ENCODE measurements at regions not wholly inside any gene's neighbourhood (a gene's known extent, or its start where the extent isn't known, plus 50 kb on each side); places are given as distances from the start of the nearest gene placed in this dataset.
"Not testable (repeated sequence)": the region's sequence is repeated elsewhere in the genome, so short reads cannot be mapped to it uniquely, and the experiment has no call there.

DNA sequence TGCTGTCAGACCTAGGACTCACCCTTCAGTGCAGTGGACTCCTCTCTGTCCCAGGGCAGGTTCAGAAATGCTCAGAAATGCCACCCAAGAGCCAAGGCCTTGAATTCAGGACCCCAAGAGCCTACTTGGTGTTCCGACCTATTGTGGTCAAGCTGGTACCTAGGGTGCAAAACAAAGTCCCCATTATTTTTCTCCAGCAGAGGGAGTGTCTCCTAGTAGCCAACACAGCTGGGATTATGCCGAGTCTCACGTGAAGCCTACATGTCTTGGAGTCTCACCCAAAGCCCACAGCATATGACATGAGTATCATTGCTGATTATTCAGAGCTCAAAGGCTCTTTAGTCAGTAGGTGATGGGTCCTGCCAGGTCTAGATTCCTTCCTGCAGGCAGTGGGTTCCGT is 671.1 kb upstream of the SPRY2 start:
- H3K4me3 ChIP-seq (replicated peaks in 1 of 3): no peak overlapping the region
- no peaks in the 10 kb centered on the region for H3K27me3 ChIP-seq
- WGBS, 2 donors: 82 to 96% methylated on average over 2 to 4 of the region's 4 CpGs
- intact Hi-C loops (cut with DNase I): no loop called here
- no peak for DNase-seq
- no peak for TF ChIP-seq POLR2A (IDR thresholded peaks at IDR 0.05)
- TF ChIP-seq, protein P1, sequence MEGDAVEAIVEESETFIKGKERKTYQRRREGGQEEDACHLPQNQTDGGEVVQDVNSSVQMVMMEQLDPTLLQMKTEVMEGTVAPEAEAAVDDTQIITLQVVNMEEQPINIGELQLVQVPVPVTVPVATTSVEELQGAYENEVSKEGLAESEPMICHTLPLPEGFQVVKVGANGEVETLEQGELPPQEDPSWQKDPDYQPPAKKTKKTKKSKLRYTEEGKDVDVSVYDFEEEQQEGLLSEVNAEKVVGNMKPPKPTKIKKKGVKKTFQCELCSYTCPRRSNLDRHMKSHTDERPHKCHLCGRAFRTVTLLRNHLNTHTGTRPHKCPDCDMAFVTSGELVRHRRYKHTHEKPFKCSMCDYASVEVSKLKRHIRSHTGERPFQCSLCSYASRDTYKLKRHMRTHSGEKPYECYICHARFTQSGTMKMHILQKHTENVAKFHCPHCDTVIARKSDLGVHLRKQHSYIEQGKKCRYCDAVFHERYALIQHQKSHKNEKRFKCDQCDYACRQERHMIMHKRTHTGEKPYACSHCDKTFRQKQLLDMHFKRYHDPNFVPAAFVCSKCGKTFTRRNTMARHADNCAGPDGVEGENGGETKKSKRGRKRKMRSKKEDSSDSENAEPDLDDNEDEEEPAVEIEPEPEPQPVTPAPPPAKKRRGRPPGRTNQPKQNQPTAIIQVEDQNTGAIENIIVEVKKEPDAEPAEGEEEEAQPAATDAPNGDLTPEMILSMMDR (IDR thresholded peaks at IDR 0.05): no peak
- no peaks in the 10 kb centered on the region for H3K36me3 ChIP-seq
- H3K27ac ChIP-seq: no peak overlapping the region
- H3K4me1 ChIP-seq: no peaks in the 10 kb centered on the region
- H3K9me3 ChIP-seq: no peaks in the 10 kb centered on the region

DNA sequence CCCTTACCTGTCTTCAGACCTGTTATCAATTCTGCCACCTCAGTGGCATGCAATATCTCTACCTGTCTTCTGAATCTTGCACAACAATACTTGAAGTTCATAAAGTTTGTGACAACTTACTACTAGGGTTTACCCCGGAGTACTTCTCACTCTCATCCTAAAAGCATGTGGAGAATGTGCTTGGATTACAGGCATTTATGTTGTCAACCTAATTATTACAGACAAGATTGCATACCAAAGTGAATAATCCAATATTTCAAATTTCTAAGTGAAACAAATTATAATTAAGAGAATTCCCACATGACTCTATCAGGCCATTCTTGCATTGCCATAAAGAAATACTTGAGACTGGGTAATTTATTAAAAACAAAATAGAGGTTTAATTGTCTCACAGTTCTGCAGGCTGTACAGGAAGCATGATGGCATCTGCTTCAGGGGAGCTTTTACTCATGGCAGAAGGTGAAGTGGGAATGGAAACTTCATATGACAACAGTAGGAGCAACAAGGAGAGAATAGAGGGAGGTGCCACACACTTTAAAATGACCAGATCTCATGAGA is 661.0 kb upstream of the SPRY2 start:
- H3K4me3 ChIP-seq (replicated peaks in 1 of 3): no peak overlapping the region
- no peak for DNase-seq
- intact Hi-C loops (cut with DNase I): no loop called here
- no peaks in the 10 kb centered on the region for H3K36me3 ChIP-seq
- TF ChIP-seq, protein P1 (IDR thresholded peaks at IDR 0.05): no peak
- no peak for TF ChIP-seq POLR2A (IDR thresholded peaks at IDR 0.05)
- H3K9me3 ChIP-seq: no peaks in the 10 kb centered on the region
- no peak overlapping the region for H3K27ac ChIP-seq
- WGBS, 2 donors: 71 to 72% methylated on average over 1 of the region's 1 CpG
- H3K27me3 ChIP-seq: no peaks in the 10 kb centered on the region
- H3K4me1 ChIP-seq: no peaks in the 10 kb centered on the region

DNA sequence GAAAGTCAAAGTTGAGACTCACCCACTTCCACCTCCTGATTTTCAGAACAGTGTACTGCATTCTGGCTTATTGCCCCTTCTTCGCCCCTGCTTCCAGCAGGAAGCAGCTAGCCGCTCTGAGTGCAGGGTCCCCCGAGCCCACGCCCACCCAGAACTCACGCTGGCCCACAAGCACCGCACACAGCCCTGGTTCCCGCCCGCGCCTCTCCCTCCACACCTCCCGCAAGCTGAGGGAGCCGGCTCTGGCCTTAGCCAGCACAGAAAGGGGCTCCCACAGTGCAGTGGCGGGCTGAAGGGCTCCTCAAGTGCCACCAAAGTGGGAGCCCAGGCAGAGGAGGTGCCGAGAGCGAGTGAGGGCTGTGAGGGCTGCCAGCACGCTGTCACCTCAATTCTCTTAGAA is 657.7 kb upstream of the SPRY2 start:
- H3K27me3 ChIP-seq; H3K27ac ChIP-seq; H3K9me3 ChIP-seq; H3K4me1 ChIP-seq; intact Hi-C loops (cut with DNase I); DNase-seq; H3K4me3 ChIP-seq (replicated peaks in 1 of 3); H3K36me3 ChIP-seq: not testable (repeated sequence)
- 88 to 92% methylated on average over 15 of the region's 15 CpGs for WGBS, 2 donors

DNA sequence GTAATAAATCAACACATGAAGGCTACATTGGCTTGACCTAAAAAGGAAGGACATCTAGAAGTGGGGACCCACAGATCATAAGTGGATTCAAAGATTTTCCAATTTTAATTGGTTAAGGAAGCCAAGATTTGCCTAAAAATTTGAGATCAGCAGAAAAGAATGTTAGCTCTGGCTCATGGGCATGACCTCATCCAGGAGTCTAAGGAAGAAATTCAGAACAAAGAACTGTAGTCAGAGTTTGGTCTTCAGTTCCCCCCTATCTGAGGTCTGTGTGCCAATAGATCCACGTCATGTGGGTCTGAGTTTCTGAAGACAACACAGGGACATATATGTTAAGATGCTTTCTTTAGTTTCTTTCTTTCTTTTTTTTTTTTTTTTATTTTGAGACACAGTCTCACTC is 648.8 kb upstream of the SPRY2 start:
- 77 to 88% methylated on average over 1 of the region's 1 CpG for WGBS, 2 donors
- no peak for TF ChIP-seq POLR2A (IDR thresholded peaks at IDR 0.05)
- TF ChIP-seq, protein P1 (IDR thresholded peaks at IDR 0.05): no peak
- H3K4me1 ChIP-seq: no peaks in the 10 kb centered on the region
- intact Hi-C loops (cut with DNase I): no loop called here
- no peak for DNase-seq
- no peaks in the 10 kb centered on the region for H3K36me3 ChIP-seq
- no peaks in the 10 kb centered on the region for H3K27me3 ChIP-seq
- no peak overlapping the region for H3K27ac ChIP-seq
- no peaks in the 10 kb centered on the region for H3K9me3 ChIP-seq
- no peak overlapping the region for H3K4me3 ChIP-seq (replicated peaks in 1 of 3)

DNA sequence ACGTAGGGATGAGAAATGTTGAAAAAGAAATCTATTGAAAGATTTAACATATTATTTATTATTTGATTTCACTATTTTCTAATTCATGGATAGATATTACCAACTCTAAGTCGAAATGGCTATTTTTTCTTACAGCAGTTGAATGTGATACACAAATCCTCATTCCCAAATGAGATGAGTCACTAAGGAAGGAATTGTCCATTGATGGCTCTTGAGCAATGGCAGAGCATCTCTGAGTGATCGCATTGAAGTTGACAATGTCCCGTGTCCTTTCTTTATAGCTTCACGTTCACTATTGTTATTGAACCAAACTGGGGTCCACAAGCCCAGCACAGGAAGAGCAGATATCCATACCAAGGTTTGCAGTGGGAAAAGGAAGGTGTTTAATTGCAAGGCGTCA is 648.3 kb upstream of the SPRY2 start:
- intact Hi-C loops (cut with DNase I): no loop called here
- TF ChIP-seq POLR2A (IDR thresholded peaks at IDR 0.05): no peak
- TF ChIP-seq, protein P1 (IDR thresholded peaks at IDR 0.05): no peak
- H3K36me3 ChIP-seq: no peaks in the 10 kb centered on the region
- WGBS, 2 donors: 79 to 87% methylated on average over 6 of the region's 6 CpGs
- H3K4me1 ChIP-seq: no peaks in the 10 kb centered on the region
- H3K27me3 ChIP-seq: no peaks in the 10 kb centered on the region
- H3K4me3 ChIP-seq (replicated peaks in 1 of 3): no peak overlapping the region
- no peaks in the 10 kb centered on the region for H3K9me3 ChIP-seq
- H3K27ac ChIP-seq: no peak overlapping the region
- DNase-seq: no peak
